Astrocyte of the cerebellum (primary cell): ENCODE measurements at regions not wholly inside any gene's neighbourhood (a gene's known extent, or its start where the extent isn't known, plus 50 kb on each side); places are given as distances from the start of the nearest gene placed in this dataset.

Source experiments
- DNase-seq: peaks from one replicate; pipeline ENCODE4 v3.0.0-alpha.2; 2011; ENCODE audit warnings: low read depth
- H3K4me3 ChIP-seq: 2 replicates; pipeline ENCODE4 v1.5.1; 2011; ENCODE audit warnings: mild to moderate bottlenecking, low read depth, low read length, moderate library complexity
- in situ Hi-C: cut with HindIII; loops from 2 replicates; pipeline ENCODE4 v1.10.0; 2017; ENCODE audit warnings: low sequenced_read_pairs
- TF ChIP-seq, protein P1 (sequence below): IDR thresholded peaks from 2 replicates; pipeline ENCODE4 v1.5.1; 2012; ENCODE audit warnings: low read length, low read depth, moderate library complexity, mild to moderate bottlenecking; ENCODE audit errors: missing control alignments

DNA sequence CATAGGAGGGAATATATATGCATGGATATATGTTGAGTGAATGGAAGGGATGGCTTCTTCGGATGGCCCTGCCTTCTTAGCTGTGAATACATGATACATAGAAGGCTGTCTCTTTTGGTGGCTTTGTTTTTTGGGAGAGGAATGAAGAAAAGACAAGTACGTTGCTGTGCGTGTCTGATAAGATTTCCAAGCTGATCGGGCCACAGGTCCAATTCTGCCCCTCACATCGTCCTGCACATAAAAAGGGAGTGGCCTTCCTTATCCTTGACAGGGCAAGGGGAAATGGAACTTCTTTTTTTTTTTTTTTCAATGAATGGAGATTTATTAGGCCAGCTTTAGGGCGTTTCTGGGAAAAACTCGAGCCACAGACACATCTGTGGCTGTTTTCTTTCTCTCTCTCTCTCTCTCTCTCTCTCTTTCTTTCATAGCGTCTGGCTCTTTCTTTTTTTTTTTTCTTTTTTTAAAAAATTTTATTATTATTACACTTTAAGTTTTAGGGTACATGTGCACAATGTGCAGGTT lies 103.8 kb upstream of the SPATA13 start:
- DNase-seq, result no peak
- H3K4me3 ChIP-seq, result no peak overlapping the region
- in situ Hi-C loops, result no loop called here
- TF ChIP-seq, protein P1, sequence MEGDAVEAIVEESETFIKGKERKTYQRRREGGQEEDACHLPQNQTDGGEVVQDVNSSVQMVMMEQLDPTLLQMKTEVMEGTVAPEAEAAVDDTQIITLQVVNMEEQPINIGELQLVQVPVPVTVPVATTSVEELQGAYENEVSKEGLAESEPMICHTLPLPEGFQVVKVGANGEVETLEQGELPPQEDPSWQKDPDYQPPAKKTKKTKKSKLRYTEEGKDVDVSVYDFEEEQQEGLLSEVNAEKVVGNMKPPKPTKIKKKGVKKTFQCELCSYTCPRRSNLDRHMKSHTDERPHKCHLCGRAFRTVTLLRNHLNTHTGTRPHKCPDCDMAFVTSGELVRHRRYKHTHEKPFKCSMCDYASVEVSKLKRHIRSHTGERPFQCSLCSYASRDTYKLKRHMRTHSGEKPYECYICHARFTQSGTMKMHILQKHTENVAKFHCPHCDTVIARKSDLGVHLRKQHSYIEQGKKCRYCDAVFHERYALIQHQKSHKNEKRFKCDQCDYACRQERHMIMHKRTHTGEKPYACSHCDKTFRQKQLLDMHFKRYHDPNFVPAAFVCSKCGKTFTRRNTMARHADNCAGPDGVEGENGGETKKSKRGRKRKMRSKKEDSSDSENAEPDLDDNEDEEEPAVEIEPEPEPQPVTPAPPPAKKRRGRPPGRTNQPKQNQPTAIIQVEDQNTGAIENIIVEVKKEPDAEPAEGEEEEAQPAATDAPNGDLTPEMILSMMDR, result no peak

DNA sequence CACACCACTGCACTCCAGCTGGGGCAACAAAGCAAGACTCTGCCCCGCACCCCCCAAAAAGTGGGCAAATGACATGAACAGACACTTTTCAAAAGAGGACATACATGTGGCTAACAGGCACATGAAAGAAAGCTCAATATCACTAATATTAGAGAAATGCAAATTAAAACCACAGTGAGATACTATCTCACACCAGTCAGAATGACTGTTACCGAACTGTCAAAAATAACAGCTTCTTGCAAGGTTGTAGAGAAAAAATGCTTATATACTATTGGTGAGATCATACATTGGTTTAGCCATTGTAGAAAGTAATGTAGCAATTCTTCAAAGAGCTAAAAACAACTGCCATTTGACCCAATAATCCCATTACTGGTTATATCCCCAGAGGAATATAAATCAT lies 99.5 kb upstream of the SPATA13 start:
- no peak for DNase-seq
- TF ChIP-seq, protein P1, result no peak
- in situ Hi-C loops, result no loop called here
- no peak overlapping the region for H3K4me3 ChIP-seq

DNA sequence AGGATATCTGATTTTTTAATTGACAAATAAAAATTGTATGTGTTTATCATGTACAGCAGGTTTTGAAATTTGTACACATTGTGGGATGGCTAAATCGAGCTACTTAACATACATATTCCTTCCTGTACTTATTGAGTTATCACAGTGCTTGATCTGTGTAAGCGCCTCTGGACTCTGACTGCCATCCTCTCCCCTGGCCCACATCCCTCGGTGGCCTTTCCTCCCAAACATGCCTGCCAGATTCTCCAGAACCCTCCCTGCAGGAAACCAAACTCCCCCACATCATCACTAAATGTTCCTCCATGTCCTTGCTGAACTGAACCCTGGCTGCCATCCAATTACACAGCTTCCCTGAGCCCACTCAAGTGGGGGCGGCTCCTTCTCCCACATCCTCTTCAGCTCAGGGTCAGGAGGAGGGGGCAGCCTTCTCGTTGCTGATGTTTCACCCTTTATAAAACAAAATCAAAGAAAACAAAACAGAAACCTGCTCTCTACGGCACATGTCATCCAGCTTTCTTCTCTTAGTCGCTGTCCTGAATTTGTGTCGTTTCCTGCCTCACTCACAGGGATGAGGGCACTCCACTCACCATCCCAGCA lies 97.1 kb upstream of the SPATA13 start:
- DNase-seq, result no peak
- in situ Hi-C loops, result no loop called here
- H3K4me3 ChIP-seq, result no peak overlapping the region
- TF ChIP-seq, protein P1, result no peak

DNA sequence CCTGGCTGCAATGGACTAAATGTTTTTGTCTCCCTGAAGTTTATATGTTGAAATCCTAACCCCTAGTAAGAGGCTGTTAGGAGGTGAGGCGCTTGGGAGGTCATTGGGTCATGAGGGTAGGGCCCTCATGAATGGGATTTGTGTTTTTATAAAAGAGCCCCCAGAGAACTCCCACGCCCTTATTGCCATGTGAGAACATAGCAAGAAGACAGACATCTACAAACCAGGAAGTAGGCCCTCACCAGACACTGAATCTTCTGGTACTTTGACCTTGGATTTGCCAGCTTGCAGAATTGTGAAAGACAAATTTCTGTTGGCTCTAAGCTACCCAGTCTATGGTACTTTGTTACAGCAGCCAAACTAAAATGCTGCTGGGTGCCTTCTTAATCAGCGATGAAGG lies 96.1 kb upstream of the SPATA13 start:
- TF ChIP-seq, protein P1, result no peak
- in situ Hi-C loops, result no loop called here
- no peak for DNase-seq
- H3K4me3 ChIP-seq, result no peak overlapping the region

DNA sequence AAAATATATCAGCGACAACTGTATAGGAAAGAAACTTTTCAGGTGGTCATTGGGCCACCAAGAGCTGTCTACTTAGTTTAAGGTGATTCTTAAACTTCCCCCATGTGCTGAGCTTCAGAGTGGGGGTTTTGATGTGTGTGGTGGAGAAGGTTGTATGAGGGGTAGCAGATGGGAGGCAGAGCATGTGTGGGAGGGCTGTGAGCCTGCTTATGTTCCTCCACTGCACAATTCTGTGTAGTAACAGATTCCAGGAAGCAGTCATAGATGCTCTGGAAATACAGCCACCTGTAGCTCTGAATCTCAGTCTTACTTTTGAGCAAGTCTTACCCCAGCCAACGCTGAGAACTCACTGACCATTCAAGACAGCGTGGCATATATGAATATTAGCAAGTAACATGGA lies 95.3 kb upstream of the SPATA13 start:
- DNase-seq, result no peak
- no peak overlapping the region for H3K4me3 ChIP-seq
- TF ChIP-seq, protein P1, result no peak
- in situ Hi-C loops, result no loop called here

DNA sequence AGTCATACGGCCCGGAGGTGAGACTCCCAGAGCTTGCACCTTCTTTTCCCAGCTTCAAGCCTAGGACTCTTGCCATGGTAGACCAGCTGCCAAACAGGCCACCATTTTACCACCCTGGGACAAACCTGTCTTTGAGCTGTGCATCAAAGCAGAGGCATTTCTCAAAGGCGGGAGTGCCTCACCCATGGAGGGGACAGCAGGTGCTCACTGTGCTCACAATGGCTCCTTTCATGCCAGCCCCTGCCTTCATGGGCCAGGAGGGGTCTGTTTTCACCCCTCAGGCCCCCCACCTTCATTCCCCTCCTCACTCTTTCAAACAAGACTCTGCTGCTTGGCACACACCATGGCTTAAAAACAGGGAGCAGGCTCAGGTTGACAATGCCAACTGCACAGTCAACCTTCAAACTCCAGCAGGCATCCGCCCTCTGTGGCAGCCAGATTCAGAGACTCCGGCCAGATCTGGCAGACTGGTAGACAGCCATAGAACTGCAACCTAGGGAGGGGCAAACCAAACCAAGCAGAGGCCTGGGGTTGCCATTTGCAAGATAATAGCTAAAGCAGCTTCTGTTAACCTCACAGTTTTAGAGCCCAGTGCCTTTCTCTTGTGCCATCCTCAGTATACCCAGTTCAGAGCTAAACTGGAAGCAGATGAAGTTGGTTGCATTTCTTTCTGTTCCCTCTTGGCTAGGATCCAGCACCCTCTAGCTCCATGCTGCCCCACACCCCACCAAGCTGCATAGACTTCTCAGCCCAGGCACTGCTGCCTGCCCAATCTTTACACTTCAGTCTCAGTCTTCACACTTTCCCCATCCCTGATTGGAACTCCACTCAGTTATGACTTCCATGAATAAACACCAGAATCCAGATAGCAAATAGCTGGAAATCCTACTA lies 93.9 kb upstream of the SPATA13 start:
- DNase-seq, result no peak
- TF ChIP-seq, protein P1, result no peak
- in situ Hi-C loops, result no loop called here
- H3K4me3 ChIP-seq, result no peak overlapping the region
